DND-41 (cell line): ENCODE measurements at regions not wholly inside any gene's neighbourhood (a gene's known extent, or its start where the extent isn't known, plus 50 kb on each side); places are given as distances from the start of the nearest gene placed in this dataset.

Experiments
- ATAC-seq: fragments of 200-7000 bp; cut with Tn5 transposase; 3 replicates; pipeline ENCODE4 v1.9.1; 2021; ENCODE audit warnings: low read depth; ENCODE audit not compliant: insufficient read depth
- DNase-seq: peaks from one replicate; pipeline ENCODE4 v3.0.0-alpha.2; 2020
- H2AFZ ChIP-seq: 2 replicates; pipeline ENCODE4 v1.6.0; 2012; ENCODE audit warnings: low read depth, low read length
- H3K27ac ChIP-seq: 2 replicates; pipeline ENCODE4 v1.5.1; 2012; ENCODE audit warnings: low read length, inconsistent platforms
- H3K27me3 ChIP-seq: fragments of 200-600 bp; sonication (generic); 2 replicates; pipeline ENCODE4 v1.6.0; 2012; ENCODE audit warnings: low read length, mild to moderate bottlenecking, inconsistent platforms; ENCODE audit not compliant: insufficient read depth, poor library complexity
- H3K36me3 ChIP-seq: 2 replicates; pipeline ENCODE4 v1.5.1; 2012; ENCODE audit warnings: low read length, inconsistent platforms; ENCODE audit not compliant: insufficient read depth
- H3K4me1 ChIP-seq: 2 replicates; pipeline ENCODE4 v1.5.1; 2012; ENCODE audit warnings: mild to moderate bottlenecking, low read length; ENCODE audit not compliant: insufficient read depth
- H3K4me2 ChIP-seq: 2 replicates; pipeline ENCODE4 v1.6.0; 2012; ENCODE audit warnings: mild to moderate bottlenecking, moderate library complexity, low read length, inconsistent platforms; ENCODE audit not compliant: insufficient read depth
- H3K4me3 ChIP-seq, 2 experiments: fragments of 200-600 bp in 1 of 2; shearing (Covaris generic) in 1 of 2; 2 replicates each; pipeline ENCODE4 v1.5.1; 2012 to 2016; ENCODE audit warnings: inconsistent platforms in 2 of 2, low read length in 2 of 2, mild to moderate bottlenecking in 2 of 2, low read depth in 1 of 2, moderate library complexity in 1 of 2
- H3K79me2 ChIP-seq: 2 replicates; pipeline ENCODE4 v1.6.0; 2012; ENCODE audit warnings: low read length, inconsistent platforms; ENCODE audit not compliant: insufficient read depth
- H3K9ac ChIP-seq: 2 replicates; pipeline ENCODE4 v1.6.0; 2012; ENCODE audit warnings: low read depth, mild to moderate bottlenecking, inconsistent platforms, low read length, moderate library complexity
- H3K9me3 ChIP-seq: 2 replicates; pipeline ENCODE4 v1.5.1; 2012; ENCODE audit warnings: low read length, moderate library complexity, mild to moderate bottlenecking, inconsistent platforms; ENCODE audit not compliant: insufficient read depth, severe bottlenecking
- H4K20me1 ChIP-seq: 2 replicates; pipeline ENCODE4 v1.6.0; 2012; ENCODE audit warnings: low read length; ENCODE audit not compliant: insufficient read depth
- CTCF ChIP-seq: IDR thresholded peaks from 2 replicates; pipeline ENCODE4 v1.5.1; 2012; ENCODE audit warnings: borderline replicate concordance, low read length, moderate library complexity, mild to moderate bottlenecking; ENCODE audit not compliant: poor library complexity, severe bottlenecking; ENCODE audit errors: extremely low read depth
- EZH2 ChIP-seq: IDR thresholded peaks from 3 replicates; pipeline ENCODE4 v1.6.1; 2012; ENCODE audit warnings: borderline replicate concordance, low read depth, mild to moderate bottlenecking, moderate library complexity, low read length, inconsistent platforms; ENCODE audit not compliant: severe bottlenecking

GRCh38 chr6:40910260-40910893 is 128.6 kb downstream of the UNC5CL start:
- no peak for DNase-seq
- Histone ChIP-seq H3K79me2 (no peaks in the 10 kb centered on the region), H4K20me1 (no peaks in the 10 kb centered on the region; the same call in 1 of the 2 replicates), H3K4me1 (no peaks in the 10 kb centered on the region), H3K27me3 (peaks cover 15% of the 10 kb centered on the region), H3K9me3 (no peaks in the 10 kb centered on the region), H3K36me3 (no peaks in the 10 kb centered on the region), H2AFZ (no peak overlapping the region), H3K27ac (no peak overlapping the region), H3K9ac (no peak overlapping the region), H3K4me2 (no peak overlapping the region), H3K4me3 (no peak overlapping the region)
- TF ChIP-seq EZH2 (no peak), CTCF (no peak)
- ATAC-seq, result no peak

- no peak for TF ChIP-seq EZH2
- TF ChIP-seq CTCF, result no peak
- Histone ChIP-seq H2AFZ (no peak overlapping the region), H3K27ac (no peak overlapping the region), H4K20me1 (no peaks in the 10 kb centered on the region; the same call in 1 of the 2 replicates), H3K4me3 (no peak overlapping the region), H3K79me2 (no peaks in the 10 kb centered on the region), H3K36me3 (no peaks in the 10 kb centered on the region), H3K4me1 (no peaks in the 10 kb centered on the region), H3K27me3 (peaks cover 14% of the 10 kb centered on the region), H3K4me2 (no peak overlapping the region), H3K9ac (no peak overlapping the region), H3K9me3 (no peaks in the 10 kb centered on the region)
- no peak for DNase-seq
- no peak for ATAC-seq
Observed at GRCh38 chr6:40909811-40910210, 129.2 kb downstream of the UNC5CL start.

GRCh38 chr6:40907198-40907701 is 131.8 kb downstream of the UNC5CL start:
- H3K27ac ChIP-seq, result no peak overlapping the region
- TF ChIP-seq EZH2, result no peak
- no peak for TF ChIP-seq CTCF
- H3K79me2 ChIP-seq, result no peaks in the 10 kb centered on the region
- H3K4me3 ChIP-seq, result no peak overlapping the region
- H3K9me3 ChIP-seq, result no peaks in the 10 kb centered on the region
- no peak overlapping the region for H3K4me2 ChIP-seq
- ATAC-seq (no peak), DNase-seq (no peak)
- no peak overlapping the region for H2AFZ ChIP-seq
- no peaks in the 10 kb centered on the region for H3K36me3 ChIP-seq
- no peaks in the 10 kb centered on the region for H3K4me1 ChIP-seq
- no peak overlapping the region for H3K9ac ChIP-seq
- H4K20me1 ChIP-seq, result no peaks in the 10 kb centered on the region
- peaks cover 13% of the 10 kb centered on the region for H3K27me3 ChIP-seq
